ENCODE measurements at regions not wholly inside any gene's neighbourhood (a gene's known extent, or its start where the extent isn't known, plus 50 kb on each side); places are given as distances from the start of the nearest gene placed in this dataset.

- no peak for DNase-seq (ENCODE audit: low read depth in 2 of 2)
- no peak overlapping the region for H3K4me3 ChIP-seq (replicated peaks in 1 of 2; ENCODE audit: low read depth in 2 of 2, low read length in 2 of 2)
- peak; percentile 3 for TF ChIP-seq CTCF (IDR thresholded peaks at IDR 0.05; ENCODE audit: low read depth, low read length)
Observed at GRCh38 chr3:101131767-101132166, 138.5 kb upstream of the ABI3BP start.

GRCh38 chr3:101128786-101129185, 135.6 kb upstream of the ABI3BP start:
- no peak overlapping the region for H3K4me3 ChIP-seq (replicated peaks in 1 of 2; ENCODE audit: low read depth in 2 of 2, low read length in 2 of 2)
- no peak for DNase-seq (ENCODE audit: low read depth in 2 of 2)
- TF ChIP-seq CTCF (IDR thresholded peaks at IDR 0.05; ENCODE audit: low read depth, low read length), result no peak

- no peak for DNase-seq (ENCODE audit: low read depth in 2 of 2)
- no peak for TF ChIP-seq CTCF (IDR thresholded peaks at IDR 0.05; ENCODE audit: low read depth, low read length)
- no peak overlapping the region for H3K4me3 ChIP-seq (replicated peaks in 1 of 2; ENCODE audit: low read depth in 2 of 2, low read length in 2 of 2)
Observed at GRCh38 chr3:101128001-101128400, 134.8 kb upstream of the ABI3BP start.

GRCh38 chr3:101124125-101124524, 130.9 kb upstream of the ABI3BP start:
- no peak for TF ChIP-seq CTCF (IDR thresholded peaks at IDR 0.05; ENCODE audit: low read depth, low read length)
- DNase-seq (ENCODE audit: low read depth in 2 of 2), result no peak
- H3K4me3 ChIP-seq (replicated peaks in 1 of 2; ENCODE audit: low read depth in 2 of 2, low read length in 2 of 2), result no peak overlapping the region

GRCh38 chr3:101123081-101123480, 129.9 kb upstream of the ABI3BP start:
- no peak for TF ChIP-seq CTCF (IDR thresholded peaks at IDR 0.05; ENCODE audit: low read depth, low read length)
- H3K4me3 ChIP-seq (replicated peaks in 1 of 2; ENCODE audit: low read depth in 2 of 2, low read length in 2 of 2), result no peak overlapping the region
- DNase-seq (ENCODE audit: low read depth in 2 of 2), result no peak

GRCh38 chr3:101122681-101123080, 129.5 kb upstream of the ABI3BP start:
- no peak for TF ChIP-seq CTCF (IDR thresholded peaks at IDR 0.05; ENCODE audit: low read depth, low read length)
- H3K4me3 ChIP-seq (replicated peaks in 1 of 2; ENCODE audit: low read depth in 2 of 2, low read length in 2 of 2), result no peak overlapping the region
- DNase-seq (ENCODE audit: low read depth in 2 of 2), result no peak

- no peak overlapping the region for H3K4me3 ChIP-seq (replicated peaks in 1 of 2; ENCODE audit: low read depth in 2 of 2, low read length in 2 of 2)
- TF ChIP-seq CTCF (IDR thresholded peaks at IDR 0.05; ENCODE audit: low read depth, low read length), result no peak
- peak in 1 of 2 donors; percentile 24 for DNase-seq (ENCODE audit: low read depth in 2 of 2)
Observed at GRCh38 chr3:101120039-101120438, 126.8 kb upstream of the ABI3BP start.

Data from cardiac fibroblast (primary cell).